ENCODE measurements at regions not wholly inside any gene's neighbourhood (a gene's known extent, or its start where the extent isn't known, plus 50 kb on each side); places are given as distances from the start of the nearest gene placed in this dataset.

GRCh38 chr15:69857686-69858391, 239.9 kb downstream of the TLE3 start:
- no peak for ATAC-seq (ENCODE audit: low FRiP score)
- no peak for TF ChIP-seq CTCF (IDR thresholded peaks at IDR 0.05)
- DNase-seq (ENCODE audit: low spot score) = no peak

- TF ChIP-seq CTCF (IDR thresholded peaks at IDR 0.05) = no peak
- DNase-seq (ENCODE audit: low spot score) = no peak
- ATAC-seq (ENCODE audit: low FRiP score) = no peak
Observed at GRCh38 chr15:69858456-69858855, 239.3 kb downstream of the TLE3 start.

DNA sequence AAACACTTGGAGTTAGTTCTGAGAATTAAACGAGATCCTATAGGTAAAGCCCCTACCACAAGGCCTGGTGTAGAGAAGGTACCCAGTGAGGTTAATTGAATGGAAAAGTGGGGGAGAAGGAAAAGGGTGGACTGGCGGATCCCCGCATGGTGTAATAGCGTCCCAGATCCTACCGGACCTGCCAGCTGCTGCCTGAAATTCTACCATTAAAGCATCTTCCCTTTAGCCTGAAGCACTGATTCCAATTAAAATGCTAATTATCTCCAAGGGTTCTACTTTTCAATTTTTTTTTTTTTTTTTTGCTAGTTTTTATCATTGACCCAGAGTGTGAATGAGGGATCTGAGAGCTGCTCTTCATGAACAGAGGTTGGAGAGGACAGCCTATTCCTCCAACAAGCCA, 237.9 kb downstream of the TLE3 start:
- ATAC-seq (ENCODE audit: low FRiP score) (no peak), DNase-seq (ENCODE audit: low spot score) (no peak)
- TF ChIP-seq CTCF (IDR thresholded peaks at IDR 0.05) = no peak

DNA sequence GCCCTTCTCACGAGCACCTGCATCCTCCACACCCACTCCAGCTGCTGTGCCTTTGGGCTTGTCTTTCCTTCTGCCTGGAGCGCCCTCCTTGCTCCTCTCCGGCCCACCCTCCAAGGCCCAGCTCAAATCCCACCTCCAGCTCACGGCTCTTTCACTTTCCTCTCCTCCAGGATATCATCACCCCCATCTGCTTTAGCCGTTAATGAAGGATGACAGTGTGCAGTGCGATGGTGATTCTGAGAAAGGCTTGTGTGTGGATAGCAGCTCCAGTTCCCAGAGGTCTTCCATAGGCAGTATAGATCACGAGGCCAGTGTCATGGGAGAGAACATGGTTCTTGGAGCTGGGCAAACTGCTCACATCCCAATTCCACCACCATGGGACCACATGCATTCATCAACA, 237.4 kb downstream of the TLE3 start:
- TF ChIP-seq CTCF (IDR thresholded peaks at IDR 0.05) = no peak
- no peak for DNase-seq (ENCODE audit: low spot score)

DNA sequence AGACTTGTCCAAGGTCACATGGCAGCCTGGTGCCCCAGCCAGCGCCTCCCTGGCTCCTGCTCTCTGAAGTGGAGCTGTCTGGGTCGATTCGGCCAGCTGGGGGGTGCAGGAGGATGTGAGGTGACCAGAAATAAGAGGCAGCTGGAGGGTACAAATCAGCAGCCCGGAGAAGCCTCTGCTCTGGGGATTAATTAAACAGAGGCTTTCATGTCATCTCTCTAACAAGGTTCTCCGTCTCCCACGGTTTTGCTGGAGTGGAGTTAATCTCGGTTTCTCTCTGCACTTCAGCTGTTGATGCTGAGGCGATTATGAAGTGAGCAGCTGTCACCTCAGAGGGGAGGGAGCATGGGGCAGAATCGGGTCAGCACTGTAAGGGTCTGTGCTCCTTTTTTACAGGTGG, 236.8 kb downstream of the TLE3 start:
- TF ChIP-seq CTCF (IDR thresholded peaks at IDR 0.05) = no peak
- ATAC-seq (ENCODE audit: low FRiP score) = no peak

More for the DNA sequence above, 237.4 kb downstream of the TLE3 start:
- no peak for ATAC-seq (ENCODE audit: low FRiP score)

GRCh38 chr15:69861331-69862171, 236.2 kb downstream of the TLE3 start:
- no peak for DNase-seq (ENCODE audit: low spot score)
- TF ChIP-seq CTCF (IDR thresholded peaks at IDR 0.05) = no peak
- ATAC-seq (ENCODE audit: low FRiP score) = no peak

More for the DNA sequence above, 236.8 kb downstream of the TLE3 start:
- DNase-seq (ENCODE audit: low spot score) = no peak
